ENCODE measurements at regions not wholly inside any gene's neighbourhood (a gene's known extent, or its start where the extent isn't known, plus 50 kb on each side); places are given as distances from the start of the nearest gene placed in this dataset.

- TF ChIP-seq POLR2AphosphoS5 (IDR thresholded peaks at IDR 0.05; ENCODE audit: low read depth, low read length), result no peak
- TF ChIP-seq TAF1 (IDR thresholded peaks at IDR 0.05; ENCODE audit: borderline replicate concordance, low read depth, low read length), result no peak
Observed at GRCh38 chr4:180947425-180947824, 1295.8 kb upstream of the TENM3 start.
